H1 (cell line): ENCODE measurements at regions not wholly inside any gene's neighbourhood (a gene's known extent, or its start where the extent isn't known, plus 50 kb on each side); places are given as distances from the start of the nearest gene placed in this dataset.

Source experiments
- EP300 ChIP-seq, 2 experiments: IDR thresholded peaks; 1 replicate in 1 of 2; 2 replicates in 1 of 2; pipeline ENCODE4 v1.6.1; 2011 to 2012; ENCODE audit warnings: low read depth in 2 of 2, low read length in 2 of 2, mild to moderate bottlenecking in 2 of 2, borderline replicate concordance in 1 of 2, inconsistent platforms in 1 of 2, moderate library complexity in 1 of 2
- MAFK ChIP-seq: IDR thresholded peaks from 2 replicates; pipeline ENCODE4 v1.6.1; 2012; ENCODE audit warnings: low read depth, mild to moderate bottlenecking, improper control_type of control experiment, low read length
- NRF1 ChIP-seq: IDR thresholded peaks from 2 replicates; pipeline ENCODE4 v1.6.1; 2011; ENCODE audit warnings: mild to moderate bottlenecking, low read depth, low read length, improper control_type of control experiment
- PHF8 ChIP-seq: fragments of 200-600 bp; sonication (generic); conservative IDR thresholded peaks from 2 replicates; pipeline ENCODE4 v1.7.1; 2012; ENCODE audit warnings: low read depth, mild to moderate bottlenecking, inconsistent platforms, low read length, moderate library complexity
- POLR2A ChIP-seq, 2 experiments: IDR thresholded peaks; 1 replicate in 1 of 2; 2 replicates in 1 of 2; pipeline ENCODE4 v1.6.1; 2011; ENCODE audit warnings: low read depth in 2 of 2, low read length in 2 of 2, mild to moderate bottlenecking in 2 of 2; ENCODE audit errors: control extremely low read depth in 1 of 2
- RAD21 ChIP-seq, 2 experiments: IDR thresholded peaks in 1 of 2; conservative IDR thresholded peaks in 1 of 2; 2 replicates each; pipeline ENCODE4 v1.6.1; 2011; ENCODE audit warnings: low read depth in 2 of 2, low read length in 2 of 2, improper control_type of control experiment in 1 of 2, inconsistent platforms in 1 of 2, mild to moderate bottlenecking in 1 of 2, moderate library complexity in 1 of 2
- ZNF274 ChIP-seq: IDR thresholded peaks from 2 replicates; pipeline ENCODE4 v1.7.0; 2012; ENCODE audit warnings: low read length, borderline replicate concordance; ENCODE audit errors: extremely low read depth
- TF ChIP-seq, protein P1 (sequence below): IDR thresholded peaks from 2 replicates; pipeline ENCODE4 v1.6.1; 2012; ENCODE audit warnings: inconsistent platforms
- TF ChIP-seq, protein P2 (sequence below), 3 experiments: IDR thresholded peaks; 1 replicate in 2 of 3; 2 replicates in 1 of 3; pipeline versions ENCODE4 v1.5.1 to v1.6.1; 2011; ENCODE audit warnings: low read length in 3 of 3, mild to moderate bottlenecking in 3 of 3, inconsistent platforms in 2 of 3, low read depth in 1 of 3, moderate library complexity in 1 of 3; ENCODE audit not compliant: insufficient read depth in 1 of 3; ENCODE audit errors: control extremely low read depth in 1 of 3

DNA sequence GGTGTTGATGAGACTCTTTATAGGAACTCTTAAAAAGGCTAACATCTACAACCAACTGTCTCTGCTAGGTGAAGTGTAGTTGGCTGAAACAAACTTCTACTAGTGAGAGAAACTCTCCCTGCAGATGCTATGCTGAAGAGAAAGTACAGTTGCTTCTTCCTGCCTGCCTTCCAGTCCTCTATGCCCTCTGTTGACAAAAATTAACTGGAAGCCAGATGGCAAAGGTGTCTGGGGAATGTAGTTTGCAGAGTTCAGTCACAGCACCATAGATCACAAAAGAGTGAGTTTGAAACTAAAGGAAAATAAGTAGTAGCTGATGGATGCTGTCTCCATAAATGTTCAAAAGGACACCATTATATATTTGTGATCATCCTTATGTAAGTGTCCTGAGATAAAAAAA is 958.8 kb upstream of the NRXN1 start:
- TF ChIP-seq POLR2A (IDR thresholded peaks at IDR 0.05; ENCODE audit: control extremely low read depth in 1 of 2, low read depth in 2 of 2, low read length in 2 of 2) (no peak), EP300 (IDR thresholded peaks at IDR 0.05; ENCODE audit: borderline replicate concordance in 1 of 2, low read depth in 2 of 2, low read length in 2 of 2) (no peak), PHF8 (no peak), NRF1 (no peak), ZNF274 (no peak), MAFK (no peak), RAD21 (IDR thresholded peaks at IDR 0.05 in 1 of 2, conservative IDR thresholded peaks at IDR 0.05 in 1 of 2; ENCODE audit: low read depth in 2 of 2, low read length in 2 of 2) (no peak)
- TF ChIP-seq, protein P1, sequence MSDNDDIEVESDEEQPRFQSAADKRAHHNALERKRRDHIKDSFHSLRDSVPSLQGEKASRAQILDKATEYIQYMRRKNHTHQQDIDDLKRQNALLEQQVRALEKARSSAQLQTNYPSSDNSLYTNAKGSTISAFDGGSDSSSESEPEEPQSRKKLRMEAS: no peak
- TF ChIP-seq, protein P2, sequence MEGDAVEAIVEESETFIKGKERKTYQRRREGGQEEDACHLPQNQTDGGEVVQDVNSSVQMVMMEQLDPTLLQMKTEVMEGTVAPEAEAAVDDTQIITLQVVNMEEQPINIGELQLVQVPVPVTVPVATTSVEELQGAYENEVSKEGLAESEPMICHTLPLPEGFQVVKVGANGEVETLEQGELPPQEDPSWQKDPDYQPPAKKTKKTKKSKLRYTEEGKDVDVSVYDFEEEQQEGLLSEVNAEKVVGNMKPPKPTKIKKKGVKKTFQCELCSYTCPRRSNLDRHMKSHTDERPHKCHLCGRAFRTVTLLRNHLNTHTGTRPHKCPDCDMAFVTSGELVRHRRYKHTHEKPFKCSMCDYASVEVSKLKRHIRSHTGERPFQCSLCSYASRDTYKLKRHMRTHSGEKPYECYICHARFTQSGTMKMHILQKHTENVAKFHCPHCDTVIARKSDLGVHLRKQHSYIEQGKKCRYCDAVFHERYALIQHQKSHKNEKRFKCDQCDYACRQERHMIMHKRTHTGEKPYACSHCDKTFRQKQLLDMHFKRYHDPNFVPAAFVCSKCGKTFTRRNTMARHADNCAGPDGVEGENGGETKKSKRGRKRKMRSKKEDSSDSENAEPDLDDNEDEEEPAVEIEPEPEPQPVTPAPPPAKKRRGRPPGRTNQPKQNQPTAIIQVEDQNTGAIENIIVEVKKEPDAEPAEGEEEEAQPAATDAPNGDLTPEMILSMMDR (IDR thresholded peaks at IDR 0.05; ENCODE audit: control extremely low read depth in 1 of 3, insufficient read depth in 1 of 3, low read depth in 1 of 3, low read length in 3 of 3): no peak
